GM19463 (cell line): ENCODE measurements at regions not wholly inside any gene's neighbourhood (a gene's known extent, or its start where the extent isn't known, plus 50 kb on each side); places are given as distances from the start of the nearest gene placed in this dataset.

Source experiments
- ATAC-seq: cut with Tn5 transposase; IDR thresholded peaks from one replicate; pipeline ENCODE4 v1.9.1; 2021; ENCODE audit warnings: mild to moderate bottlenecking, moderate library complexity; ENCODE audit not compliant: unreplicated experiment

GRCh38 chr10:130577039-130577438 lies 440.8 kb downstream of the GLRX3 start:
- ATAC-seq = no peak

DNA sequence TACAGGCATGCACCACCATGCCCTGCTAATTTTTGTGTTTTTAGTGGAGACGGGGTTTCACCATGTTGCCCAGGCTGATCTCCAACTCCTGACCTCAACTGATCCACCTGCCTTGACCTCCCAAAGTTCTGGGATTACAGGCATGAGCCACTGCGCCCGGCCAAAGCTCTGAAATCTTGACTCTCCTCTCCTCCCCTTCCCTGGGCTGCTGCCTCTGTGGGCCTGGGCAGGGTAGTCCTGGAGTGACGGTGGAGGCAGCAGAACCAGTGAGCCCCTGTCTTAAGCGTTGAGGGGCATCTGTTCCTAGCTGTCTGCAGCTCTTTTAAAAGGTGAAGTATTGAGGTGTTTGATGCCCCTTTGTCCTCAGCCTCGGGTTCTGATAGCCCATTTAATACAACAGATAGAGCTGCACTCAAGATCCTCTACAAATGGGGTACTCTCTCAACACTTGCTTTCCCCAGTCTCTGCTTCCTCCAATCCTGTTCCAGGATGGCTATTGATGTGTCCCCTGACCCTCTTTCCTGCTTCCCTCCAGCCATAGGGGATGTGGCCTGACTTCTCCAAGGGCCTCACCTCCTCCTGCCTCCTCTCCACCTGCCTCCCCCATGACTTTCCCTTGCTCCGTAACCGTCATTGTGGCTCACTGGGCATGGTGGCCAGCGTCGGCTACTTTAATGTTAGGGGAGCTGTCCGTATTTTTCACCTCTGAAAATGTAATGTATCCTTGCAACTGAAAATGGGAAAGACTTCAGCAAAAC lies 442.5 kb downstream of the GLRX3 start:
- no peak for ATAC-seq

GRCh38 chr10:130579913-130580312 lies 443.7 kb downstream of the GLRX3 start:
- no peak for ATAC-seq

- no peak for ATAC-seq
Observed at GRCh38 chr10:130580975-130581374, 444.8 kb downstream of the GLRX3 start.

GRCh38 chr10:130587718-130588117 lies 451.5 kb downstream of the GLRX3 start:
- ATAC-seq = no peak

DNA sequence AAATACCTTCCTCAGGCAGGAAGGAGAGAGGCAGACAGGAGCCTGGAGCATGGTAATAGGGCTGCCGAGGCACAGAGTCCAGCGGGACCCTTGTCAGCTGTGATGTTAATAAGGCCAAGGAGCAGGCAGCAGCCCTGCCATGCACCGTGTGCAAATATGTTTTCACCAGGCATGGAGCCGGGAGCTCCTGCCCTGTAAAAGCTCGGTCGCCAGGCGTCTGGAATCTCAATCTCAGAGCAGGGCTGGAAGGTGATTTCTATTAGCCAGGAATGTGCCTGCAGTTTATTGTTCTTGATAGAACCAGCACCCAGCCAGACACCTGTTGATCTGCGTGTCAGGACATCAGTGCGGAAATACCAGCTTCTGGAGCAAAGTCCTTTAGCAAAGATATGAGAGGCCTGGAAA lies 469.8 kb downstream of the GLRX3 start:
- ATAC-seq = no peak

DNA sequence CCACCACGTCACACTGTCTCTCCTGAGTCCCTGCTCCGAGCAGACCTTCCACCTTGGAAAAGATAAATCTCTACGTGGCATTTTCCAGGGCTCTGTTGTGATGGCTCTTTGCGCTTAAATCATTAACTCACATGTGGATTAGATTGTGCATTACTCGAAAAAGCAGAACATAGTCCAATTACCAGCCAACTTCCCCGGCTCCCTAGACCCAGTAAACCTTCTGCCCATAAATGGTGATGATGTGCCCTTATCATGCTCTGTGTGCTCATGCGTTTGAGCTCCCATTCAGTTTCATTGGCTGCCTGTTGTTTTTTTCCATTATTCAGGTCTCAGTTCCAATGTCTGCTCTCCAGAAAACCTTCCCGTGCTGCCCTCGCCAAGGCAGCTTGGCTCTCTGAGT lies 471.2 kb downstream of the GLRX3 start:
- ATAC-seq = no peak

DNA sequence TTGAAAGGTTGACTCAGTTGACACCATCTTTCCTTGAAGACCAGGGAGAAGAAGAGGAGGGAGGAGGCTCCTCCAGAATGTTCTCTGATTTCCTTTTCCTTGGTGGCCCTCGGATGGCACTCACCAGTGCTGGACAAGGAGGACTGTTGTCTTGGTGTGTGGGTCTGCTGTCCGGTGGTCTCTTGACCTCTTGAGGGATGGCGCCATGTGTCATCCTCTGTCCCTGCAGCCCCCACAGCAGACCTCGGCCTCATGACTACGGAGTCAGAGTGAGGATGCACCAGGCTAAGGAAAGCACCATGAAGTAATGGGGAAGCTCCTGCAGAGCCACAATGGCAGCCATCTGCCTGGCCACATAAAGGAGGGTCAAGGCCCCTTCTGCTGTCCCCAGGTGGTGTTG lies 475.0 kb downstream of the GLRX3 start:
- ATAC-seq = no peak

- no peak for ATAC-seq
Observed at GRCh38 chr10:130615457-130615856, 479.3 kb downstream of the GLRX3 start.

DNA sequence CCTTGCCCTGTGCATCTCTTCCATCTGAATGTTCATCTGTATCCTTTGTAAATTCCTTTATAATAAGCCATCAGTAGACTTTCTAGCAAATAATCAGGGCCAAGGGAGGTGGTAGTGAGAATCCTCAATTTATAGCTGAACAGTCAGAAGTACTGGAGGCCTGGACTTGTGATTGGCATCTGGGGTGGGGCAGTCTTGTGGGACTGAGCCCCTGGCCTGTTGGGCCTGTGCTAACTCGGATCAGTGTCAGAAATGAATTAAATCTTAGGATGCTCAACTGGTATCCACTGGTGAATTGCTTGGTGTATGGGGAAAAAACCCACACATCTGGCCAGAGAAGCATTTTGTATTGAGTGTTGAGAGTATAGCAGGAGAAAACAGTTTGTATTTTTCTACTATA lies 481.8 kb downstream of the GLRX3 start:
- no peak for ATAC-seq

DNA sequence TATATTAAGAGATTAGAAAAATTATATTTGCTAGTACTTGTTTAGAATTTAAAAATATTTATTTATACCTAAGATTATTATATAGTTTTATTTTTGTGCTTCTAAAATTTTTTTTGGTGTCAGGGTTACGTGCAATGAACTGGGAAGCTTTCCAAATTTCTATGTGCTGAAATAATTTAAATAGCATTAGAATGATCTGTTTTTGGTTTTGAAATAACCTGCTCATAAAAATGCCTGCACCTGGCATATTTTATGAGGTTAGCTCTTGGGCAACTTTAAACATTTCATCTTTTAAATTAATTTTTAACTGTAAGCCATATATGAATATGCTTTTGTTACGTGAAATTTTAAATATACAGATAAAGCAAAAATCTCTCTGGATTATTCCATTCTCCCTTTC lies 482.5 kb downstream of the GLRX3 start:
- no peak for ATAC-seq

DNA sequence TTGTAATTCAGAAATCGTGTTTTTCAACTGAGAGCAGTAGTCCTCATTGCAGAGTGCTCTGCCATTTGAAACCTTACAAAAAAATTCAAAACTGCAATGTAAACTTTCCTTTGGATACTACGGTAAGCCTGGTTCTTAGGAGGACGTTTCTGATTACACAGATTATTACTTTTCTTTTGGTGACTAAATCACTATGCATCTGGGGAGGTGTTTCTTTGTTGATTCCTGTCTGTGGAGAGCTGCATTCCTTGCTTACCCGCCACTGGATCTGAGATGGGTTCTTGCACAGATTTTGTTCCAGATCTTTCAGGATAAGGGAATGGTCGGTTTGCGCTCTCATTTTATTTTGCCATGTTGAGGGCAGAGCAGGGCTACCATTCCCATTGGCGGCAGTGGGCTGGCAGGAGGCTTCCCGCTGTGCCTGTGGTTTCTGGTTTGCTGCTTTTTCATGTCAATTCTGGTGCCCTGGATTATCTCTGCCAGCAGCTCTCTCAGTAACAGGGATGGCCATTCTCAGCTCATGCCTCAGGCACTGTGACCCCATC lies 485.1 kb downstream of the GLRX3 start:
- ATAC-seq = no peak

- no peak for ATAC-seq
Observed at GRCh38 chr10:130623680-130624267, 487.6 kb downstream of the GLRX3 start.

GRCh38 chr10:130627346-130628045 lies 491.3 kb downstream of the GLRX3 start:
- no peak for ATAC-seq

- no peak for ATAC-seq
Observed at GRCh38 chr10:130630135-130630534, 493.9 kb downstream of the GLRX3 start.

- no peak for ATAC-seq
Observed at GRCh38 chr10:130631142-130632096, 495.2 kb downstream of the GLRX3 start.

- ATAC-seq = no peak
Observed at GRCh38 chr10:130634816-130635215, 498.6 kb downstream of the GLRX3 start.

GRCh38 chr10:130635528-130635927 lies 499.3 kb downstream of the GLRX3 start:
- no peak for ATAC-seq

GRCh38 chr10:130636313-130636930 lies 500.2 kb downstream of the GLRX3 start:
- no peak for ATAC-seq

DNA sequence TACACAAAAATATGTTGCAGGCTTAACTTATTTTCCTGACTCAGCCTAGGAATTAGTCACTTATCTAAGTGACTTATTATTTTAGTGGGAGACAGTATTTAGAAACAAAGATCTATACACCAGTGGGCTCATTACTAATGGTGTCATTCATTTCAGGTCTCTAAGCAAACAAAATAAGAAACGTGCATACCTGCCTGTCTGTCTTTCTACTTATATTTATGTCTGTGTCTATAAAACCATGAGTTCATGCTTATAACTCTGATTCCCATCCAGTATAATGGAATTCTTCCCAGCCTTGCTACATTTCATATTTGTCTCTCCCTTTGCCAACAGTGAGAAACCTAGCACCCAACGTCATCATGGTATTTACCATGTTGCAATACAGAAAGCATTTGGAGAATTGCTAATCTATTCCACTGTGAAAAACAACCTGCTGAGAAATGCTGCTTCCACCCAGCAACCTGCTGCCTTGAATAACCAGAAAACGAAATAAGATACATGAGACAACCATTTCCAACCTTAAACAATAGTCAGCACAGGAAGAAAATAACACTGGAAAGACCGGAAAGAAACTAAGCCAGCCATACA lies 501.0 kb downstream of the GLRX3 start:
- ATAC-seq = no peak
